PC-9 (cell line): ENCODE measurements at regions not wholly inside any gene's neighbourhood (a gene's known extent, or its start where the extent isn't known, plus 50 kb on each side); places are given as distances from the start of the nearest gene placed in this dataset.
A peak's percentile ranks its signal among the peaks of the same experiment; 100 is the strongest.

Experiments used
- BruUV-seq: library from RNA; stranded (reverse); fragments of 400-500 nt; replicated peaks from 2 replicates; lab custom pipeline; 2021; lab: Mats Ljungman, UMichigan
- CTCF ChIA-PET: fragments of 300-600 bp; sonication (Branson Sonifier 250); formaldehyde crosslinking; loops from one replicate; lab custom pipeline; 2022; ENCODE audit warnings: antibody characterized with exemption; lab: Charles Lee
- POLR2A ChIA-PET: fragments of 300-600 bp; sonication (Branson Sonifier 250); formaldehyde crosslinking; loops from one replicate; lab custom pipeline; 2022; ENCODE audit warnings: antibody characterized with exemption; ENCODE audit not compliant: unreplicated experiment; lab: Charles Lee
- DNase-seq, 2 experiments: peaks; one replicate each; pipeline versions ENCODE4 v3.0.0 to v3.0.0-alpha.2; 2015 to 2022; ENCODE audit warnings: mixed read lengths in 1 of 2
- H2AFZ ChIP-seq: fragments of 200-600 bp; sonication (generic); 2 replicates; pipeline ENCODE4 v1.8.1; 2017; ENCODE audit warnings: antibody characterized with exemption
- H3F3A ChIP-seq: fragments of 200-600 bp; sonication (generic); 2 replicates; pipeline ENCODE4 v1.8.1; 2017; ENCODE audit warnings: antibody characterized with exemption, mild to moderate bottlenecking, low read depth; ENCODE audit not compliant: insufficient read depth
- H3K27ac ChIP-seq: fragments of 200-600 bp; sonication (generic); 2 replicates; pipeline ENCODE4 v1.6.1; 2016; ENCODE audit warnings: mixed run types
- H3K27me3 ChIP-seq: fragments of 200-600 bp; sonication (generic); 2 replicates; pipeline ENCODE4 v1.6.1; 2016; ENCODE audit warnings: low read depth, mixed run types; ENCODE audit not compliant: insufficient read depth
- H3K36me3 ChIP-seq: fragments of 200-600 bp; sonication (generic); 2 replicates; pipeline ENCODE4 v1.6.1; 2016; ENCODE audit warnings: low read depth, mixed run types
- H3K4me1 ChIP-seq: fragments of 200-600 bp; sonication (generic); replicated peaks from 2 replicates; pipeline ENCODE4 v1.6.1; 2016; ENCODE audit warnings: mixed run types; ENCODE audit not compliant: insufficient read depth
- H3K4me2 ChIP-seq: fragments of 200-600 bp; sonication (generic); 2 replicates; pipeline ENCODE4 v1.6.1; 2017; ENCODE audit warnings: mixed run types
- H3K4me3 ChIP-seq: fragments of 200-600 bp; sonication (generic); 2 replicates; pipeline ENCODE4 v1.6.1; 2016; ENCODE audit warnings: mixed run types
- H3K79me2 ChIP-seq: fragments of 200-600 bp; sonication (generic); 2 replicates; pipeline ENCODE4 v1.6.1; 2017; ENCODE audit warnings: low read depth, mixed run types
- H3K9me2 ChIP-seq: fragments of 200-600 bp; sonication (generic); 2 replicates; pipeline ENCODE4 v1.8.1; 2017; ENCODE audit warnings: mild to moderate bottlenecking; ENCODE audit not compliant: insufficient read depth
- H3K9me3 ChIP-seq: fragments of 200-600 bp; sonication (generic); 2 replicates; pipeline ENCODE4 v1.8.1; 2016; ENCODE audit warnings: low read depth; ENCODE audit not compliant: insufficient read depth
- H4K20me1 ChIP-seq: fragments of 200-600 bp; sonication (generic); 2 replicates; pipeline ENCODE4 v1.8.1; 2017; ENCODE audit not compliant: insufficient read depth
- EZH2 ChIP-seq: fragments of 200-600 bp; sonication (generic); IDR thresholded peaks from 2 replicates; pipeline ENCODE4 v1.8.0; 2017; ENCODE audit warnings: antibody characterized with exemption, low read depth
- intact Hi-C: fragments of 100-400 bp; cut with micrococcal nuclease; formaldehyde crosslinking; loops from one replicate; pipeline ENCODE4 v1.10.0; 2022; ENCODE audit not compliant: unreplicated experiment
- TF ChIP-seq, protein P1 (sequence below): fragments of 200-600 bp; sonication (generic); conservative IDR thresholded peaks from 2 replicates; pipeline ENCODE4 v1.6.1; 2017; ENCODE audit warnings: mixed run types, antibody characterized with exemption, mild to moderate bottlenecking, moderate library complexity

DNA sequence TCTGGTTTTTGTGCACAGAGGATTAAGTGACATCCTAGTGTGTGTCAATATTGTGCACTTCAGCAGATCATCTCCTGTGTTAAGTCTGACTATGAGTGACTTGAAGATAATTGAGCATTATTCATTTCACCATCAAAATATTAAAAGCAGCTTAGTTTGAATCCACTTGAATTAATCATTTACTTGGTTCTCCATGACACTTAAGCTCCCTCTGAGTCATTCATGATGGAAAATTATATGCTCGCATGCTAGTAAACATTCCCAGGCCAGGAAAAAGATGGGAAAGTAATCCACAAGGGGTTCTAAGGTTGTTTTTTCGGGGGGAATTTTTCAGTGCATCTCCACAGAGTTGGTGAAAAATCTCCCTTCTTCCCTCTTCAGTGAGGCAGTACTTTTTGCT lies 97.2 kb upstream of the EOLA2 start:
- ChIA-PET POLR2A (interaction anchor here (0.6 kb wide), 1 partner anchor 45 kb away, joined by 7 read pairs; no protein-coding TSS in a partner anchor), CTCF (no interaction called here)
- peaks cover 8% of the 10 kb centered on the region; the same call in 1 of the 2 replicates for H3K9me3 ChIP-seq
- no peak for DNase-seq
- H2AFZ ChIP-seq, result no peak overlapping the region
- no peaks in the 10 kb centered on the region for H3K9me2 ChIP-seq
- H3K27ac ChIP-seq, result peak overlapping the region; percentile 29
- H3K4me3 ChIP-seq, result no peak overlapping the region
- H3K79me2 ChIP-seq, result no peaks in the 10 kb centered on the region
- TF ChIP-seq, protein P1, sequence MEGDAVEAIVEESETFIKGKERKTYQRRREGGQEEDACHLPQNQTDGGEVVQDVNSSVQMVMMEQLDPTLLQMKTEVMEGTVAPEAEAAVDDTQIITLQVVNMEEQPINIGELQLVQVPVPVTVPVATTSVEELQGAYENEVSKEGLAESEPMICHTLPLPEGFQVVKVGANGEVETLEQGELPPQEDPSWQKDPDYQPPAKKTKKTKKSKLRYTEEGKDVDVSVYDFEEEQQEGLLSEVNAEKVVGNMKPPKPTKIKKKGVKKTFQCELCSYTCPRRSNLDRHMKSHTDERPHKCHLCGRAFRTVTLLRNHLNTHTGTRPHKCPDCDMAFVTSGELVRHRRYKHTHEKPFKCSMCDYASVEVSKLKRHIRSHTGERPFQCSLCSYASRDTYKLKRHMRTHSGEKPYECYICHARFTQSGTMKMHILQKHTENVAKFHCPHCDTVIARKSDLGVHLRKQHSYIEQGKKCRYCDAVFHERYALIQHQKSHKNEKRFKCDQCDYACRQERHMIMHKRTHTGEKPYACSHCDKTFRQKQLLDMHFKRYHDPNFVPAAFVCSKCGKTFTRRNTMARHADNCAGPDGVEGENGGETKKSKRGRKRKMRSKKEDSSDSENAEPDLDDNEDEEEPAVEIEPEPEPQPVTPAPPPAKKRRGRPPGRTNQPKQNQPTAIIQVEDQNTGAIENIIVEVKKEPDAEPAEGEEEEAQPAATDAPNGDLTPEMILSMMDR, result no peak
- no peak for TF ChIP-seq EZH2
- no peaks in the 10 kb centered on the region for H4K20me1 ChIP-seq
- H3K36me3 ChIP-seq, result no peaks in the 10 kb centered on the region
- no TSS peak for BruUV-seq
- H3K27me3 ChIP-seq, result no peaks in the 10 kb centered on the region
- peaks cover 59% of the 10 kb centered on the region for H3K4me1 ChIP-seq
- peaks cover 21% of the 10 kb centered on the region for H3F3A ChIP-seq
- H3K4me2 ChIP-seq, result peak overlapping the region; percentile 48
- intact Hi-C loops, result no loop called here

DNA sequence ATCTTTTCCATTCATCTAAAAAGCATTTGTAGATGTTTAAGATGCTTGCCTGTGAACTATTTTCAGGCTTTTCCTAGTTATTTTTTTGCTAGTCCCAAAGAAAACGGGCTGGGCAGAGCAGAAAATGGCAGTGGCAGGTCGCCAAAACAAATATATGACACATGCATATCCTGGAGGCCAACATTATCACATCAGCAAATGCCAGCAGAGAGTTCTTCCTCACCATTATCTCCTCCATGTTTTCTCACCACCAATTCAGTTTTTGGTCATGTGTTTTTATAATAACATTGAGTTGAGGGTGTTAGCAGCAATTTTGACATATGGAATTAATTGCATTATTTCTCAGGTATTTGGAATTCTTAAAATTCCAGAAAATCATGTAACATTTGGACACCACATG lies 97.9 kb upstream of the EOLA2 start:
- Histone ChIP-seq H4K20me1 (no peaks in the 10 kb centered on the region), H3K27ac (peak overlapping the region; percentile 53), H3K4me2 (peak overlapping the region; percentile 48), H3K27me3 (no peaks in the 10 kb centered on the region), H3K4me1 (peaks cover 59% of the 10 kb centered on the region), H2AFZ (no peak overlapping the region), H3K4me3 (no peak overlapping the region), H3K79me2 (no peaks in the 10 kb centered on the region), H3K36me3 (no peaks in the 10 kb centered on the region), H3K9me3 (peaks cover 8% of the 10 kb centered on the region; the same call in 1 of the 2 replicates), H3K9me2 (no peaks in the 10 kb centered on the region), H3F3A (peaks cover 21% of the 10 kb centered on the region)
- BruUV-seq, result no TSS peak
- TF ChIP-seq, protein P1, result no peak
- no peak for TF ChIP-seq EZH2
- intact Hi-C loops, result loop anchor here (2.0 kb wide), 1 partner anchor 327 kb away; the partner anchor contains the start of gene MAMLD1
- ChIA-PET POLR2A (interaction anchor here (0.6 kb wide), 1 partner anchor 46 kb away, joined by 7 read pairs; no protein-coding TSS in a partner anchor), CTCF (no interaction called here)
- DNase-seq, result peak; percentile 67 to 74

DNA sequence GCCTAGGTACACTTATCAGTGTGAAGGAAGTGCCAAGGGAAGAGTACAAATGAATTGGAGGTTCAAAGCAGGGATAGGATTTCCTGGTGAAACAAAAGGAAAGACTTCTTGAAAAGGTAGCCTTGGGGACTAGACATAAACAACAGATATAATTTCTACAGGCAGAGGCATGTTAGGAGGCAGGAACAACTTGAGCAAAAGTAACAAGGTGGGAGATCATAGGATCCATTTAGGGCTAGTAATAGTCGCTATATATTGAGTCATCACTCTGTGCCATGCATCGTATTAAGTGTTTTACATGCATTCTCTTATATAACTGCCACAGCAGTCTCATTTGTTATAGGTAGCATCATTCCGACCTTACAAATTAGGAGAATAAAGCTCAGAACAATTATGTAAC lies 98.3 kb upstream of the EOLA2 start:
- intact Hi-C loops, result loop anchor here (2.0 kb wide), 1 partner anchor 326 kb away; the partner anchor contains the start of gene MAMLD1
- Histone ChIP-seq H3K36me3 (no peaks in the 10 kb centered on the region), H3K4me3 (no peak overlapping the region), H4K20me1 (no peaks in the 10 kb centered on the region), H3K79me2 (no peaks in the 10 kb centered on the region), H3K27ac (peak overlapping the region; percentile 53), H3F3A (peaks cover 21% of the 10 kb centered on the region), H3K27me3 (no peaks in the 10 kb centered on the region), H3K9me2 (no peaks in the 10 kb centered on the region), H3K4me1 (peaks cover 59% of the 10 kb centered on the region), H3K9me3 (peaks cover 8% of the 10 kb centered on the region; the same call in 1 of the 2 replicates), H2AFZ (no peak overlapping the region; the same call in 1 of the 2 replicates), H3K4me2 (peak overlapping the region; percentile 48)
- BruUV-seq, result no TSS peak
- DNase-seq, result no peak
- no peak for TF ChIP-seq EZH2
- TF ChIP-seq, protein P1, result no peak
- ChIA-PET POLR2A (no interaction called here), CTCF (no interaction called here)
